OCI-LY7 (cell line): ENCODE measurements at regions not wholly inside any gene's neighbourhood (a gene's known extent, or its start where the extent isn't known, plus 50 kb on each side); places are given as distances from the start of the nearest gene placed in this dataset.

Source experiments
- BruUV-seq: library from RNA; stranded (reverse); fragments of 400-500 nt; replicated peaks from 2 replicates; lab custom pipeline; 2021; lab: Mats Ljungman, UMichigan
- CTCF ChIA-PET: fragments of 300-600 bp; sonication (Branson Sonifier 250); formaldehyde crosslinking; loops from one replicate; lab custom pipeline; 2022; ENCODE audit warnings: antibody characterized with exemption; ENCODE audit not compliant: unreplicated experiment; lab: Charles Lee
- POLR2A ChIA-PET: fragments of 300-600 bp; sonication (Branson Sonifier 250); formaldehyde crosslinking; loops from one replicate; lab custom pipeline; 2022; ENCODE audit warnings: antibody characterized with exemption; lab: Charles Lee
- DNase-seq: peaks from one replicate; pipeline ENCODE4 v3.0.0-alpha.2; 2015; ENCODE audit warnings: low spot score
- H2AFZ ChIP-seq: fragments of 200-600 bp; sonication (generic), shearing (Covaris generic); 2 replicates; pipeline ENCODE4 v1.6.1; 2014; ENCODE audit warnings: mild to moderate bottlenecking, antibody characterized with exemption, low read length, moderate library complexity
- H3K27ac ChIP-seq: fragments of 200-600 bp; sonication (generic); 2 replicates; pipeline ENCODE4 v1.5.1; 2014; ENCODE audit warnings: mixed run types, low read depth, mild to moderate bottlenecking, moderate library complexity, low read length, inconsistent platforms; ENCODE audit not compliant: poor library complexity, severe bottlenecking
- H3K36me3 ChIP-seq: fragments of 200-600 bp; sonication (generic); 2 replicates; pipeline ENCODE4 v1.6.1; 2014; ENCODE audit warnings: mild to moderate bottlenecking, antibody characterized with exemption, low read length, moderate library complexity, mixed read lengths; ENCODE audit not compliant: insufficient read depth
- H3K4me1 ChIP-seq: fragments of 200-600 bp; sonication (generic); 2 replicates; pipeline ENCODE4 v1.5.1; 2014; ENCODE audit warnings: mild to moderate bottlenecking, low read length; ENCODE audit not compliant: insufficient read depth, poor library complexity, severe bottlenecking
- H3K4me2 ChIP-seq: fragments of 200-600 bp; sonication (generic); 2 replicates; pipeline ENCODE4 v1.6.1; 2014; ENCODE audit warnings: mild to moderate bottlenecking, low read length
- H3K4me3 ChIP-seq: fragments of 200-600 bp; sonication (generic); 2 replicates; pipeline ENCODE4 v1.5.1; 2014; ENCODE audit warnings: mild to moderate bottlenecking, low read depth, low read length; ENCODE audit not compliant: poor library complexity, severe bottlenecking
- H3K79me2 ChIP-seq: fragments of 200-600 bp; sonication (generic); 2 replicates; pipeline ENCODE4 v1.6.1; 2016; ENCODE audit warnings: low read depth, mild to moderate bottlenecking, low read length, moderate library complexity, mixed read lengths; ENCODE audit not compliant: insufficient read depth
- H3K9me2 ChIP-seq: fragments of 200-600 bp; sonication (generic); 2 replicates; pipeline ENCODE4 v1.6.1; 2016; ENCODE audit warnings: mild to moderate bottlenecking, low read length, mixed read lengths; ENCODE audit not compliant: insufficient read depth
- H3K9me3 ChIP-seq: fragments of 200-600 bp; sonication (generic); 2 replicates; pipeline ENCODE4 v1.6.1; 2014; ENCODE audit warnings: mild to moderate bottlenecking, mixed run types, low read length, mixed read lengths
- H4K20me1 ChIP-seq: fragments of 200-600 bp; sonication (generic); 2 replicates; pipeline ENCODE4 v1.6.1; 2014; ENCODE audit warnings: mild to moderate bottlenecking, antibody characterized with exemption, low read length, moderate library complexity, mixed read lengths; ENCODE audit not compliant: insufficient read depth
- CTCF ChIP-seq: fragments of 200-600 bp; sonication (generic); conservative IDR thresholded peaks from 2 replicates; pipeline ENCODE4 v1.5.1; 2014; ENCODE audit warnings: mild to moderate bottlenecking, antibody characterized with exemption, low read length, moderate library complexity, mixed read lengths
- EZH2phosphoT487 ChIP-seq: fragments of 200-600 bp; sonication (generic); IDR thresholded peaks from 2 replicates; pipeline ENCODE4 v1.6.1; 2018; ENCODE audit warnings: low read depth, borderline replicate concordance, mild to moderate bottlenecking, mixed run types, antibody characterized with exemption, low read length, moderate library complexity, mixed read lengths
- intact Hi-C: fragments of 100-400 bp; cut with micrococcal nuclease; formaldehyde crosslinking; loops from one replicate; pipeline ENCODE4 v1.10.0; 2022; ENCODE audit not compliant: unreplicated experiment

GRCh38 chr7:70846208-70846607 is 285.7 kb upstream of the GALNT17 start:
- Histone ChIP-seq H3K79me2 (no peaks in the 10 kb centered on the region), H3K27ac (no peak overlapping the region), H3K4me2 (no peak overlapping the region), H3K36me3 (no peaks in the 10 kb centered on the region), H3K9me2 (no peaks in the 10 kb centered on the region), H3K4me1 (no peaks in the 10 kb centered on the region), H4K20me1 (no peaks in the 10 kb centered on the region), H2AFZ (no peak overlapping the region), H3K4me3 (no peak overlapping the region), H3K9me3 (no peaks in the 10 kb centered on the region)
- no peak for DNase-seq
- TF ChIP-seq EZH2phosphoT487 (no peak), CTCF (no peak)
- POLR2A ChIA-PET: interaction anchor here (0.7 kb wide), 2 partner anchors 1398 to 1442 kb away, joined by 3 to 4 read pairs; no protein-coding TSS in a partner anchor
- CTCF ChIA-PET: no interaction called here
- intact Hi-C loops: no loop called here
- no TSS peak for BruUV-seq

GRCh38 chr7:70849580-70850235 is 282.2 kb upstream of the GALNT17 start:
- Histone ChIP-seq H3K4me1 (no peaks in the 10 kb centered on the region), H4K20me1 (no peaks in the 10 kb centered on the region), H3K9me3 (no peaks in the 10 kb centered on the region), H3K36me3 (no peaks in the 10 kb centered on the region), H2AFZ (no peak overlapping the region), H3K4me2 (no peak overlapping the region), H3K79me2 (no peaks in the 10 kb centered on the region), H3K9me2 (no peaks in the 10 kb centered on the region), H3K27ac (no peak overlapping the region), H3K4me3 (no peak overlapping the region)
- no peak for TF ChIP-seq CTCF
- TF ChIP-seq EZH2phosphoT487: no peak
- DNase-seq: no peak
- no TSS peak for BruUV-seq
- intact Hi-C loops: no loop called here
- CTCF ChIA-PET: no interaction called here
- POLR2A ChIA-PET: interaction anchor here (0.6 kb wide), 1 partner anchor 137 kb away, joined by 3 read pairs; no protein-coding TSS in a partner anchor

GRCh38 chr7:70855373-70855772 is 276.6 kb upstream of the GALNT17 start:
- POLR2A ChIA-PET: interaction anchor here (0.9 kb wide), 1 partner anchor 66 kb away, joined by 3 read pairs; no protein-coding TSS in a partner anchor
- Histone ChIP-seq H2AFZ (no peak overlapping the region), H4K20me1 (no peaks in the 10 kb centered on the region), H3K27ac (no peak overlapping the region), H3K4me2 (no peak overlapping the region), H3K4me1 (no peaks in the 10 kb centered on the region), H3K9me3 (no peaks in the 10 kb centered on the region), H3K9me2 (no peaks in the 10 kb centered on the region), H3K4me3 (no peak overlapping the region), H3K36me3 (no peaks in the 10 kb centered on the region), H3K79me2 (no peaks in the 10 kb centered on the region)
- CTCF ChIA-PET: no interaction called here
- intact Hi-C loops: no loop called here
- TF ChIP-seq EZH2phosphoT487 (no peak), CTCF (no peak)
- DNase-seq: no peak
- BruUV-seq: no TSS peak
